ENCODE measurements at regions not wholly inside any gene's neighbourhood (a gene's known extent, or its start where the extent isn't known, plus 50 kb on each side); places are given as distances from the start of the nearest gene placed in this dataset.

- Histone ChIP-seq H4K20me1 (replicated peaks; ENCODE audit: insufficient read depth) (no peaks in the 10 kb centered on the region), H2AFZ (peak overlapping the region; percentile 80; the same call in 1 of the 2 replicates), H3K4me3 (no peak overlapping the region), H3K27ac (ENCODE audit: low read depth) (no peak overlapping the region), H3K9me2 (ENCODE audit: insufficient read depth) (peaks cover 10% of the 10 kb centered on the region; the same call in 1 of the 2 replicates), H3F3A (replicated peaks; ENCODE audit: low read depth) (no peaks in the 10 kb centered on the region), H3K79me2 (replicated peaks; ENCODE audit: insufficient read depth) (no peaks in the 10 kb centered on the region), H3K4me1 (ENCODE audit: insufficient read depth) (0 out of 2 replicates have a peak, but pooled peaks cover under 1% of the 10 kb centered on the region), H3K27me3 (ENCODE audit: insufficient read depth) (no peaks in the 10 kb centered on the region), H3K36me3 (ENCODE audit: insufficient read depth) (no peaks in the 10 kb centered on the region), H3K4me2 (no peak overlapping the region)
- no peak overlapping the region for H3K4me3 Mint-ChIP-seq
- H3K27me3 Mint-ChIP-seq (ENCODE audit: insufficient read depth, low read depth, poor library complexity) = peaks cover 3% of the 10 kb centered on the region
- H3K36me3 Mint-ChIP-seq (ENCODE audit: low read depth) = peaks cover 3% of the 10 kb centered on the region; the same call in 1 of the 3 replicates
- no peak overlapping the region for H3K27ac Mint-ChIP-seq
- TF ChIP-seq EZH2 (IDR thresholded peaks at IDR 0.05; ENCODE audit: low read depth, unreplicated experiment) (no peak), REST (IDR thresholded peaks at IDR 0.05; ENCODE audit: unreplicated experiment) (no peak), NANOG (IDR thresholded peaks at IDR 0.05; ENCODE audit: borderline replicate concordance) (no peak), JUNB (IDR thresholded peaks at IDR 0.05; ENCODE audit: unreplicated experiment) (no peak), STAT1 (IDR thresholded peaks at IDR 0.05; ENCODE audit: unreplicated experiment) (no peak), EZH2phosphoT487 (IDR thresholded peaks at IDR 0.05; ENCODE audit: unreplicated experiment) (no peak)
- DNase-seq (ENCODE audit: low spot score) = peak; percentile 17
- H3K9me3 Mint-ChIP-seq = peaks cover 9% of the 10 kb centered on the region
- peaks cover 21% of the 10 kb centered on the region; the same call in 2 of the 3 replicates for H3K4me1 Mint-ChIP-seq
- peak; percentile 71 for ATAC-seq
Observed at GRCh38 chr6:15739867-15740266, 77.0 kb upstream of the DTNBP1 start.

- H3F3A ChIP-seq (replicated peaks; ENCODE audit: low read depth) = no peaks in the 10 kb centered on the region
- no peak overlapping the region for H3K4me3 ChIP-seq
- H3K36me3 ChIP-seq (ENCODE audit: insufficient read depth) = no peaks in the 10 kb centered on the region
- peaks cover 10% of the 10 kb centered on the region; the same call in 1 of the 2 replicates for H3K9me2 ChIP-seq (ENCODE audit: insufficient read depth)
- Mint-ChIP-seq H3K4me3 (no peak overlapping the region), H3K27ac (no peak overlapping the region), H3K36me3 (ENCODE audit: low read depth) (peaks cover 3% of the 10 kb centered on the region; the same call in 1 of the 3 replicates), H3K4me1 (peaks cover 19% of the 10 kb centered on the region; the same call in 2 of the 3 replicates), H3K9me3 (peaks cover 6% of the 10 kb centered on the region; the same call in 2 of the 3 replicates), H3K27me3 (ENCODE audit: insufficient read depth, low read depth, poor library complexity) (peaks cover 3% of the 10 kb centered on the region)
- H3K4me2 ChIP-seq = no peak overlapping the region
- ATAC-seq (peak; percentile 61), DNase-seq (ENCODE audit: low spot score) (no peak)
- H3K27me3 ChIP-seq (ENCODE audit: insufficient read depth) = no peaks in the 10 kb centered on the region
- H3K4me1 ChIP-seq (ENCODE audit: insufficient read depth) = no peaks in the 10 kb centered on the region
- no peak overlapping the region for H3K27ac ChIP-seq (ENCODE audit: low read depth)
- H2AFZ ChIP-seq = peak overlapping the region; percentile 80; the same call in 1 of the 2 replicates
- no peaks in the 10 kb centered on the region for H3K79me2 ChIP-seq (replicated peaks; ENCODE audit: insufficient read depth)
- H4K20me1 ChIP-seq (replicated peaks; ENCODE audit: insufficient read depth) = no peaks in the 10 kb centered on the region
- TF ChIP-seq NANOG (IDR thresholded peaks at IDR 0.05; ENCODE audit: borderline replicate concordance) = no peak
- TF ChIP-seq ZNF114 (CRISPR knock-in tag; IDR thresholded peaks at IDR 0.05) = no peak
- TF ChIP-seq ZNF462 (CRISPR knock-in tag; IDR thresholded peaks at IDR 0.05) = no peak
- TF ChIP-seq ETS1 (IDR thresholded peaks at IDR 0.05) = no peak
- TF ChIP-seq EZH2 (IDR thresholded peaks at IDR 0.05; ENCODE audit: low read depth, unreplicated experiment) = no peak
Observed at GRCh38 chr6:15739353-15739752, 76.5 kb upstream of the DTNBP1 start.
